ENCODE measurements at regions not wholly inside any gene's neighbourhood (a gene's known extent, or its start where the extent isn't known, plus 50 kb on each side); places are given as distances from the start of the nearest gene placed in this dataset.
A peak's percentile ranks its signal among the peaks of the same experiment; 100 is the strongest.

DNA sequence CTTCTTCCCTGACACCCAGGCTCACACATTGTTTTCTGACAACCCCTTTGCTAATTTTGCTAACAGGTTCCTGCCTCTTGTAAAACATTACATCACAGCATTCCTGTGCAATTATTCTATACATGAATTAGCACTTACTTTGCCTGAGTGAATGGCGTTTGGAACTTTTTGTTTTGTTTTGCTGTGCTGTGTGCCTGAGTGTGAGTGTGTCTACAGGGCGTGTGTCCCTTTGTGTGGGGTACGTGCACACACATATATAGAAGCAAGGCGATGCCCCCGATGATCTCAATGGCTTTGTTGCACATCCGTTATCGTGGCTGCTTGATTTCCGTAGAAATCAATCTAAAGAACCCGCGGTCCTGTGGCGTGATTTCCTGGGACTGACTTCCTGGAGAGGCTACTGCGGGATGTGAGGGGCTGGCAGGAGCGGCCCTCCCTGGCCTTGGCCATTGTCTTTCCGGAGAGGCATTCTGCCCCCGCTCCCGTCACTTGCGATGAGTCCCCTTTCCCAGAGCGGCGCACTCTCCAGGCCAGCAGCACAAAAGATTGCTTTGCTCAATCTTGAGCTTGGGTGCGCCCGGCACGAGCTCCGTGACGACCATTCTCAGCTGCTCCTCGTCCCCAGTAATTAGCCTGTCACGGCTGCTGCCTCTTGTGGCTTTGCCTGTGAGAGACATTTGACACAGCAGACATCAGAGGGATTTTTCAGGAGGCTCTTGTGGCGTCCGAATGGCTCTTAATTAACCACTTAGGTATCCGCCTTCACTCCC is 398.1 kb upstream of the IRX1 start:
- no peaks in the 10 kb centered on the region for H3K9me3 ChIP-seq (ENCODE audit: insufficient read depth, low read length, severe bottlenecking)
- no peaks in the 10 kb centered on the region for H3K36me3 ChIP-seq (ENCODE audit: insufficient read depth, low read length)
- H3K79me2 ChIP-seq (ENCODE audit: insufficient read depth, low read length) = no peaks in the 10 kb centered on the region
- H3K27me3 ChIP-seq (ENCODE audit: insufficient read depth, low read length, poor library complexity) = no peaks in the 10 kb centered on the region
- no peak overlapping the region for H3K9ac ChIP-seq (ENCODE audit: low read depth, low read length)
- H3K4me1 ChIP-seq (ENCODE audit: insufficient read depth, low read length) = no peaks in the 10 kb centered on the region
- no peak overlapping the region for H3K4me2 ChIP-seq (ENCODE audit: insufficient read depth, low read length)
- DNase-seq = no peak
- TF ChIP-seq CTCF (IDR thresholded peaks at IDR 0.05; ENCODE audit: borderline replicate concordance, extremely low read depth, low read length, poor library complexity, severe bottlenecking) (no peak), EZH2 (IDR thresholded peaks at IDR 0.05; ENCODE audit: borderline replicate concordance, low read depth, low read length, severe bottlenecking) (no peak)
- H3K27ac ChIP-seq (ENCODE audit: low read length) = no peak overlapping the region
- H4K20me1 ChIP-seq (ENCODE audit: insufficient read depth, low read length) = no peaks in the 10 kb centered on the region
- H2AFZ ChIP-seq (ENCODE audit: low read depth, low read length) = no peak overlapping the region
- H3K4me3 ChIP-seq (ENCODE audit: low read depth in 1 of 2, low read length in 2 of 2) = no peak overlapping the region
- no peak for ATAC-seq (ENCODE audit: insufficient read depth, low read depth)

- no peak overlapping the region for H3K4me3 ChIP-seq (ENCODE audit: low read depth in 1 of 2, low read length in 2 of 2)
- H3K9ac ChIP-seq (ENCODE audit: low read depth, low read length) = no peak overlapping the region
- no peak for DNase-seq
- H3K27ac ChIP-seq (ENCODE audit: low read length) = no peak overlapping the region
- no peak overlapping the region for H2AFZ ChIP-seq (ENCODE audit: low read depth, low read length)
- TF ChIP-seq CTCF (IDR thresholded peaks at IDR 0.05; ENCODE audit: borderline replicate concordance, extremely low read depth, low read length, poor library complexity, severe bottlenecking) = peak; percentile 21
- no peak for TF ChIP-seq EZH2 (IDR thresholded peaks at IDR 0.05; ENCODE audit: borderline replicate concordance, low read depth, low read length, severe bottlenecking)
- no peaks in the 10 kb centered on the region for H3K4me1 ChIP-seq (ENCODE audit: insufficient read depth, low read length)
- H3K4me2 ChIP-seq (ENCODE audit: insufficient read depth, low read length) = no peak overlapping the region
- no peaks in the 10 kb centered on the region for H3K9me3 ChIP-seq (ENCODE audit: insufficient read depth, low read length, severe bottlenecking)
- no peaks in the 10 kb centered on the region for H3K79me2 ChIP-seq (ENCODE audit: insufficient read depth, low read length)
- no peaks in the 10 kb centered on the region for H3K27me3 ChIP-seq (ENCODE audit: insufficient read depth, low read length, poor library complexity)
- no peaks in the 10 kb centered on the region for H4K20me1 ChIP-seq (ENCODE audit: insufficient read depth, low read length)
- no peaks in the 10 kb centered on the region for H3K36me3 ChIP-seq (ENCODE audit: insufficient read depth, low read length)
- no peak for ATAC-seq (ENCODE audit: insufficient read depth, low read depth)
These were observed 399.6 kb upstream of the IRX1 start for GRCh38 chr5:3195994-3196393.

GRCh38 chr5:3194684-3195083 is 400.9 kb upstream of the IRX1 start:
- H3K79me2 ChIP-seq (ENCODE audit: insufficient read depth, low read length) = no peaks in the 10 kb centered on the region
- no peaks in the 10 kb centered on the region for H4K20me1 ChIP-seq (ENCODE audit: insufficient read depth, low read length)
- no peak overlapping the region for H3K27ac ChIP-seq (ENCODE audit: low read length)
- H3K36me3 ChIP-seq (ENCODE audit: insufficient read depth, low read length) = no peaks in the 10 kb centered on the region
- DNase-seq (no peak), ATAC-seq (ENCODE audit: insufficient read depth, low read depth) (no peak)
- no peak overlapping the region for H3K4me3 ChIP-seq (ENCODE audit: low read depth in 1 of 2, low read length in 2 of 2)
- H3K9ac ChIP-seq (ENCODE audit: low read depth, low read length) = no peak overlapping the region
- no peak overlapping the region for H3K4me2 ChIP-seq (ENCODE audit: insufficient read depth, low read length)
- no peaks in the 10 kb centered on the region for H3K27me3 ChIP-seq (ENCODE audit: insufficient read depth, low read length, poor library complexity)
- TF ChIP-seq EZH2 (IDR thresholded peaks at IDR 0.05; ENCODE audit: borderline replicate concordance, low read depth, low read length, severe bottlenecking) = no peak
- TF ChIP-seq CTCF (IDR thresholded peaks at IDR 0.05; ENCODE audit: borderline replicate concordance, extremely low read depth, low read length, poor library complexity, severe bottlenecking) = no peak
- no peaks in the 10 kb centered on the region for H3K4me1 ChIP-seq (ENCODE audit: insufficient read depth, low read length)
- H3K9me3 ChIP-seq (ENCODE audit: insufficient read depth, low read length, severe bottlenecking) = no peaks in the 10 kb centered on the region
- no peak overlapping the region for H2AFZ ChIP-seq (ENCODE audit: low read depth, low read length)

All from DND-41 (cell line).